Caco-2 (cell line): ENCODE measurements at regions not wholly inside any gene's neighbourhood (a gene's known extent, or its start where the extent isn't known, plus 50 kb on each side); places are given as distances from the start of the nearest gene placed in this dataset.

Experiments used
- BruUV-seq: library from RNA; stranded (reverse); fragments of 400-500 nt; replicated peaks from 2 replicates; lab custom pipeline; 2021; lab: Mats Ljungman, UMichigan
- CTCF ChIA-PET: fragments of 300-600 bp; sonication (Branson Sonifier 250); formaldehyde crosslinking; loops from one replicate; lab custom pipeline; 2022; ENCODE audit warnings: antibody characterized with exemption; lab: Charles Lee
- POLR2A ChIA-PET: fragments of 300-600 bp; sonication (Branson Sonifier 250); formaldehyde crosslinking; loops from one replicate; lab custom pipeline; 2022; ENCODE audit warnings: antibody characterized with exemption; lab: Charles Lee
- DNase-seq, 2 experiments: peaks; one replicate each; pipeline versions ENCODE4 v3.0.0 to v3.0.0-alpha.2; 2020 to 2022
- H3K27me3 ChIP-seq: replicated peaks from 2 replicates; pipeline ENCODE4 v1.6.0; 2011; ENCODE audit warnings: low read length; ENCODE audit not compliant: control insufficient read depth, insufficient read depth
- H3K36me3 ChIP-seq: 2 replicates; pipeline ENCODE4 v1.5.1; 2011; ENCODE audit warnings: low read length; ENCODE audit not compliant: control insufficient read depth, insufficient read depth
- H3K4me1 ChIP-seq: fragments of 250-450 bp; sonication (Bioruptor Pico); 2 replicates; pipeline ENCODE4 v1.5.1; 2020; ENCODE audit warnings: mild to moderate bottlenecking
- H3K4me3 ChIP-seq: 2 replicates; pipeline ENCODE4 v1.5.1; 2011; ENCODE audit warnings: low read depth, mild to moderate bottlenecking, control low read depth, low read length
- H3K9me3 ChIP-seq: fragments of 250-450 bp; sonication (Bioruptor Pico); 2 replicates; pipeline ENCODE4 v1.5.1; 2020; ENCODE audit warnings: mild to moderate bottlenecking, moderate library complexity
- H3K27ac Mint-ChIP-seq: one replicate; pipeline ENCODE4 v1.8.0; 2022; ENCODE audit warnings: mixed read lengths; ENCODE audit not compliant: unreplicated experiment
- H3K27me3 Mint-ChIP-seq: one replicate; pipeline ENCODE4 v1.8.0; 2022; ENCODE audit warnings: mixed read lengths; ENCODE audit not compliant: insufficient read depth, unreplicated experiment
- H3K36me3 Mint-ChIP-seq: one replicate; pipeline ENCODE4 v1.8.0; 2022; ENCODE audit warnings: mild to moderate bottlenecking, mixed read lengths; ENCODE audit not compliant: insufficient read depth, unreplicated experiment
- H3K4me1 Mint-ChIP-seq: one replicate; pipeline ENCODE4 v1.8.0; 2022; ENCODE audit warnings: low read depth, mixed read lengths; ENCODE audit not compliant: unreplicated experiment
- H3K4me3 Mint-ChIP-seq: one replicate; pipeline ENCODE4 v1.8.0; 2022; ENCODE audit warnings: mild to moderate bottlenecking, moderate library complexity, mixed read lengths; ENCODE audit not compliant: unreplicated experiment
- H3K9me3 Mint-ChIP-seq: one replicate; pipeline ENCODE4 v1.8.0; 2022; ENCODE audit warnings: mixed read lengths; ENCODE audit not compliant: unreplicated experiment
- intact Hi-C: fragments of 100-400 bp; cut with micrococcal nuclease; formaldehyde crosslinking; loops from one replicate; pipeline ENCODE4 v1.10.0; 2022; ENCODE audit not compliant: unreplicated experiment
- TF ChIP-seq, protein P1 (sequence below), 2 experiments: fragments of 200-600 bp in 1 of 2; IDR thresholded peaks; 1 replicate in 1 of 2; 2 replicates in 1 of 2; pipeline versions ENCODE4 v1.5.1 to v1.8.0; 2011 to 2022; ENCODE audit warnings: antibody characterized with exemption in 1 of 2, control low read depth in 1 of 2, inconsistent platforms in 1 of 2, low read depth in 1 of 2, low read length in 1 of 2, mild to moderate bottlenecking in 1 of 2, moderate library complexity in 1 of 2; ENCODE audit not compliant: insufficient read depth in 1 of 2, severe bottlenecking in 1 of 2, unreplicated experiment in 1 of 2

DNA sequence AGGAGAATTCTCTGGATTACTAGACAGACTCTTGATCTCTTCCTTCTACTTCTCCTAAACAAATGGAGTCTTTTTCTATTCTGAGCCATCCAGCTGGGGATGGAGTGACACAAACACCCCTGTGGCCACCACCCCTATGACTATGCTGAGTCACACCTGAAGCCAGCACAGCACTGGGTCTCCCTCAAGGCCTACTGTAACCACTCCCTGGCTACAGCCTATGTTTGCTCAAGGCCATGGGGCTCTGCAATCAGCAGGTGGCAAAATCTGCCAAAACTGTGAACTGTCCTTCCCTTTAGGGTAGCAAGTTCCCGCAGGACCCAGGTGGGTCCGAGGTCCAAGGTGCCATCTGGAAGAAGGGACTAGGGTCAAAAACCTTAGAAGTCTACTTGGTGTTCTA lies 132.3 kb downstream of the TINAG start:
- TF ChIP-seq, protein P1, sequence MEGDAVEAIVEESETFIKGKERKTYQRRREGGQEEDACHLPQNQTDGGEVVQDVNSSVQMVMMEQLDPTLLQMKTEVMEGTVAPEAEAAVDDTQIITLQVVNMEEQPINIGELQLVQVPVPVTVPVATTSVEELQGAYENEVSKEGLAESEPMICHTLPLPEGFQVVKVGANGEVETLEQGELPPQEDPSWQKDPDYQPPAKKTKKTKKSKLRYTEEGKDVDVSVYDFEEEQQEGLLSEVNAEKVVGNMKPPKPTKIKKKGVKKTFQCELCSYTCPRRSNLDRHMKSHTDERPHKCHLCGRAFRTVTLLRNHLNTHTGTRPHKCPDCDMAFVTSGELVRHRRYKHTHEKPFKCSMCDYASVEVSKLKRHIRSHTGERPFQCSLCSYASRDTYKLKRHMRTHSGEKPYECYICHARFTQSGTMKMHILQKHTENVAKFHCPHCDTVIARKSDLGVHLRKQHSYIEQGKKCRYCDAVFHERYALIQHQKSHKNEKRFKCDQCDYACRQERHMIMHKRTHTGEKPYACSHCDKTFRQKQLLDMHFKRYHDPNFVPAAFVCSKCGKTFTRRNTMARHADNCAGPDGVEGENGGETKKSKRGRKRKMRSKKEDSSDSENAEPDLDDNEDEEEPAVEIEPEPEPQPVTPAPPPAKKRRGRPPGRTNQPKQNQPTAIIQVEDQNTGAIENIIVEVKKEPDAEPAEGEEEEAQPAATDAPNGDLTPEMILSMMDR (IDR thresholded peaks at IDR 0.05; ENCODE audit: insufficient read depth in 1 of 2, low read depth in 1 of 2, low read length in 1 of 2, severe bottlenecking in 1 of 2, unreplicated experiment in 1 of 2): no peak

DNA sequence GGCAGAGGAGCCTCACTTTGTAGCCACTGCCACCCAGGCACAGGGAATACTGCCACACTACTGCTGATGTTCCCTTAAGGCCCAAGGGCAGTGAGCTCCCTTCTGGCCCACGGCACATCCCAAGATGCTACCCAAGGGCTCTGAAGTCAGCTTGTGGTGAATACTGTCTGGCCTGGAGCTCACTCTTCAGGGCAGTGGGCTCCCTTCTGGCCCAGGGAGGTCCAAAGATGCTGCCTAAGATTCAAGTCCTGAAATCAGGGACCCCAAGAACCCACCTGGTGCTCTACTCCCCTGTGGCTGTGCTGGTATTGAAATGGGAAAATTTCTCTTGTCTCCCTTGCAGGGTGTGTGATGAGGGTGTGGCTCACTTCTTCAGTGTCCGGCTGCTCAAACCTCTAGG lies 132.8 kb downstream of the TINAG start:
- Mint-ChIP-seq H3K27me3 (no peaks in the 10 kb centered on the region), H3K27ac (no peak overlapping the region), H3K9me3 (peaks cover 8% of the 10 kb centered on the region), H3K4me3 (no peak overlapping the region), H3K4me1 (no peaks in the 10 kb centered on the region), H3K36me3 (no peaks in the 10 kb centered on the region)
- H3K4me1 ChIP-seq: no peaks in the 10 kb centered on the region
- POLR2A ChIA-PET: no interaction called here
- intact Hi-C loops: no loop called here
- H3K36me3 ChIP-seq: no peaks in the 10 kb centered on the region
- H3K9me3 ChIP-seq: no peaks in the 10 kb centered on the region
- no peaks in the 10 kb centered on the region for H3K27me3 ChIP-seq
- H3K4me3 ChIP-seq: no peak overlapping the region
- DNase-seq: no peak
- BruUV-seq: no TSS peak
- TF ChIP-seq, protein P1 (IDR thresholded peaks at IDR 0.05; ENCODE audit: insufficient read depth in 1 of 2, low read depth in 1 of 2, low read length in 1 of 2, severe bottlenecking in 1 of 2, unreplicated experiment in 1 of 2): no peak
- CTCF ChIA-PET: no interaction called here

More for the DNA sequence above, 132.3 kb downstream of the TINAG start:
- no peak for DNase-seq
- H3K4me3 Mint-ChIP-seq: no peak overlapping the region
- Histone ChIP-seq H3K4me1 (no peaks in the 10 kb centered on the region), H3K36me3 (no peaks in the 10 kb centered on the region), H3K27me3 (no peaks in the 10 kb centered on the region), H3K4me3 (no peak overlapping the region), H3K9me3 (no peaks in the 10 kb centered on the region)
- ChIA-PET POLR2A (no interaction called here), CTCF (no interaction called here)
- no peaks in the 10 kb centered on the region for H3K36me3 Mint-ChIP-seq
- intact Hi-C loops: no loop called here
- no peak overlapping the region for H3K27ac Mint-ChIP-seq
- H3K4me1 Mint-ChIP-seq: no peaks in the 10 kb centered on the region
- BruUV-seq: no TSS peak
- no peaks in the 10 kb centered on the region for H3K27me3 Mint-ChIP-seq
- peaks cover 8% of the 10 kb centered on the region for H3K9me3 Mint-ChIP-seq

DNA sequence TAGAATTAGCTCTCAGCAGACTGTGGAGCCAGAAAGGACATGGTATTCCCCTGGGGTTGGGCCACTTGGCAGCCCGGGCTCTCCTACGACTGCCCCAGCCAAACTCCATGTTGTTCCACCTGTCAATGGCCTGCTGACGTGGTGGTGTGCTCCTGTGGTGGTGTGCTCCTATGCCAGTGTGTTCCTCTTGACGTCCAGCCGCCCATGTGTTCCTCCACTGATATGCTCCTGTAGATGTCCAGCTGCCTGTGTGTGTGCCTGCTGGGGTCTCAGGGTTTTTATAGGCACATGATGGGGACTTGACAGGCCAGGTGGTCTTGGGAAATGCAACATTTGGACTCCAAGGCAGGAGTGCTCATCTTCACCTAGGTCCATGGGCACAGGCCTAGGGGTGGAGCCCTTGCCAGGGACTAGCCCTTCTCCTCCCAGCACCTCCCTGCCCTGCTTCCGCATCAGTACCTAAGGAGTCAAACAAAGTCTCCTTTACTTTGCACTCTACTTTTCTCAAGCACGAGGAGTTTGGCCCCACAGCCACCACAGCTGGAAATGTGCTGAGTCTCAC lies 133.5 kb downstream of the TINAG start:
- intact Hi-C loops: no loop called here
- H3K4me1 Mint-ChIP-seq: no peaks in the 10 kb centered on the region
- TF ChIP-seq, protein P1 (IDR thresholded peaks at IDR 0.05; ENCODE audit: insufficient read depth in 1 of 2, low read depth in 1 of 2, low read length in 1 of 2, severe bottlenecking in 1 of 2, unreplicated experiment in 1 of 2): no peak
- CTCF ChIA-PET: no interaction called here
- no TSS peak for BruUV-seq
- Histone ChIP-seq H3K4me3 (no peak overlapping the region), H3K36me3 (no peaks in the 10 kb centered on the region), H3K4me1 (no peaks in the 10 kb centered on the region), H3K9me3 (no peaks in the 10 kb centered on the region), H3K27me3 (no peaks in the 10 kb centered on the region)
- POLR2A ChIA-PET: no interaction called here
- H3K4me3 Mint-ChIP-seq: no peak overlapping the region
- DNase-seq: no peak
- H3K9me3 Mint-ChIP-seq: peaks cover 8% of the 10 kb centered on the region
- H3K27me3 Mint-ChIP-seq: no peaks in the 10 kb centered on the region
- no peak overlapping the region for H3K27ac Mint-ChIP-seq
- H3K36me3 Mint-ChIP-seq: no peaks in the 10 kb centered on the region
